GM13976 (cell line): ENCODE measurements at regions not wholly inside any gene's neighbourhood (a gene's known extent, or its start where the extent isn't known, plus 50 kb on each side); places are given as distances from the start of the nearest gene placed in this dataset.

Experiments
- DNase-seq: peaks from one replicate; pipeline ENCODE4 v3.0.0; 2012; ENCODE audit warnings: low spot score
- in situ Hi-C: fragments of 300-500 bp; cut with MboI; formaldehyde crosslinking; loops from one replicate; pipeline ENCODE4 v1.12.0; 2022; ENCODE audit warnings: low sequenced_read_pairs, mixed read lengths, inconsistent platforms; ENCODE audit not compliant: unreplicated experiment
- TF ChIP-seq, protein P1 (sequence below): IDR thresholded peaks from 2 replicates; pipeline ENCODE4 v1.5.1; 2012; ENCODE audit warnings: borderline replicate concordance, mild to moderate bottlenecking; ENCODE audit not compliant: insufficient read depth; ENCODE audit errors: extremely low read depth, missing control alignments, control extremely low read depth

DNA sequence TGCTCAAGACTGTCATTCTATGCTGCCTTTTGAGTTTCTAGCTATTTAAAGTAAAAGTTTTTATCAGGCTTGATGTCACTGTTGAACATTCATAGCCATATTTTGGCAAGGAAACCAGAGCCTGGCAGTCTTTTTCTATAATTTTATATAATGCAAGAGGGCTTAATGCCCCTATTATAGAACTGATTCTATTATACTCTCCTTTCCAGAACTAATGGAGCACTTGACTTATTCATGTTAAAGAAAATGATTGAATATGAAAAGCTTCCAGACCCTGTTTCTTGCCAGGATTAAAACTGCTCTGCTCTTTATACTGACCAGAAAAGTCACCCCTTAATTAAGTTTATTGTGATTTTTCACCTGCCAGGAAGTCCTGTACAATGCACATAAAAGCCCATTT, 337.6 kb upstream of the CHRM2 start:
- TF ChIP-seq, protein P1, sequence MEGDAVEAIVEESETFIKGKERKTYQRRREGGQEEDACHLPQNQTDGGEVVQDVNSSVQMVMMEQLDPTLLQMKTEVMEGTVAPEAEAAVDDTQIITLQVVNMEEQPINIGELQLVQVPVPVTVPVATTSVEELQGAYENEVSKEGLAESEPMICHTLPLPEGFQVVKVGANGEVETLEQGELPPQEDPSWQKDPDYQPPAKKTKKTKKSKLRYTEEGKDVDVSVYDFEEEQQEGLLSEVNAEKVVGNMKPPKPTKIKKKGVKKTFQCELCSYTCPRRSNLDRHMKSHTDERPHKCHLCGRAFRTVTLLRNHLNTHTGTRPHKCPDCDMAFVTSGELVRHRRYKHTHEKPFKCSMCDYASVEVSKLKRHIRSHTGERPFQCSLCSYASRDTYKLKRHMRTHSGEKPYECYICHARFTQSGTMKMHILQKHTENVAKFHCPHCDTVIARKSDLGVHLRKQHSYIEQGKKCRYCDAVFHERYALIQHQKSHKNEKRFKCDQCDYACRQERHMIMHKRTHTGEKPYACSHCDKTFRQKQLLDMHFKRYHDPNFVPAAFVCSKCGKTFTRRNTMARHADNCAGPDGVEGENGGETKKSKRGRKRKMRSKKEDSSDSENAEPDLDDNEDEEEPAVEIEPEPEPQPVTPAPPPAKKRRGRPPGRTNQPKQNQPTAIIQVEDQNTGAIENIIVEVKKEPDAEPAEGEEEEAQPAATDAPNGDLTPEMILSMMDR, result no peak
- in situ Hi-C loops, result no loop called here
- DNase-seq, result no peak

DNA sequence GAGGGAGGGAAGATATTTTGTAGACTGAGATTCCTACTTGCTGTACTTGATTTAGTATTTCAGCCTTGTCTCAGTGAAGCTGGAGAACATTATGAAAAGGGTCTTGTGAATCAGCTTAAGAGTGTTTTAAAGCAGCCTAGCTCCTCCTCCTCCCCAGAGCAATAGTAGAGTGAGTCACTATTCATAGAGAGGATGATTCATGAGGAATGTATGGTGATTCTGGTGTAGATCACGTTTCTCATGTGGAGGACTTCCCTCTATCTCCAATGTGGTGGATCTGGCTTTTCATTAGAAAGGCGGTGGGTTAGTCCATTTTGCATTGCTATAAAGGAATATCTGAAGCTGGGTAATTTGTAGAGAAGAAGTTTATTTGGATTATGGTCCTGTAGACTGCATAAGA, 340.1 kb upstream of the CHRM2 start:
- in situ Hi-C loops, result no loop called here
- TF ChIP-seq, protein P1, result no peak
- DNase-seq, result no peak

DNA sequence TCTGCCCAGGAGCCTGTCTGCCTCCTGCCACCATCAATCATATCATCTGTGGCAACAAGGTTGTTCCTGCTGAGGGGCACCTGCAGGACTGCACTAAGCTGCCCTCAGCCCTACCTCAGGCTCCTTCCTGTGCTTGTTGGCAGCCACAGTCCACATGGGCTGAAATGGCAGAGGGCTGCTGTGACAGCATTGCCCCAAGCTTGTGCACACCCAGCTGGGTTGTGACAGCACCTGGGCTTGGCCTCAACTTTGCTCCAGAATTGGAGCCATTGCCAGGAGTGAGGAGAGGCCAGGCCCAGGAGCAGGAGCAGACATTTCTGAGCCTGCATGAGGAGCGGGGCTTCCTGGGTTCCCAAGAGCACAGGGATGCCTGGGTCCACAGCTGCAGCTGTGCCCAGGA, 340.9 kb upstream of the CHRM2 start:
- in situ Hi-C loops, result no loop called here
- no peak for DNase-seq
- TF ChIP-seq, protein P1, result no peak

DNA sequence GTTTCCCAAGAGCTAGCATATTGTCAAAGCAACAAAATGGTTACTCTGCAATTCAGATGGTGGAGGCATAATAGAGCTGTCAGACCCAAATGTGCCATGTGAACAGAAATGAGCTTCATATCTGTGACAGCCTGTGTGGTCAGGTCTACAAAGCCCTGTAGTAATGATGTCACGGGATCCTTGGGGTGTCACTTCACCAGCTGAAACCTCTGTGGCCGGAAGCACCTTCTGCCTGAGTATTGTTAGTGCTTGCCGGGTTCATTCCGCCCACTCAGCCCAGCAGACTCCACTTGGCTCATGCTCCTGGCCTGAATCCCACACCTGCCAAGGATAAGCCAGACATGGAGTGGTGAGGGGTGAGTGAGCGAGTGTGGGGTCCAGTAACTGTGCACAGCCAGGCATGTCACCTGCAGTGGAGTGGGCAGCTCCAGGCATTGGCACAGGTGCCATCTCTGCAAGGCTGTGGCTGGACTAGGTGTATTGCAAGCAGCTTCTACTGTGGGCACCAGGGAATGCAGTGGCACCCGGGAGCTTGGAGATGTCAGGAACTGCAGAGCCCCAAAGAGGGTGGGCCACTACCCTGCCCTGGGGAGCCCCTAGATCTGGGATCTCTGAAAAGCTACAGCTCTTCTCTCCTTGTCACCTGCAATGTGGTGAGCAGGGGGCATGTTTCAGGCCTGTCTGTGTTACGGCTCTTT, 341.9 kb upstream of the CHRM2 start:
- in situ Hi-C loops, result no loop called here
- TF ChIP-seq, protein P1, result no peak
- no peak for DNase-seq

DNA sequence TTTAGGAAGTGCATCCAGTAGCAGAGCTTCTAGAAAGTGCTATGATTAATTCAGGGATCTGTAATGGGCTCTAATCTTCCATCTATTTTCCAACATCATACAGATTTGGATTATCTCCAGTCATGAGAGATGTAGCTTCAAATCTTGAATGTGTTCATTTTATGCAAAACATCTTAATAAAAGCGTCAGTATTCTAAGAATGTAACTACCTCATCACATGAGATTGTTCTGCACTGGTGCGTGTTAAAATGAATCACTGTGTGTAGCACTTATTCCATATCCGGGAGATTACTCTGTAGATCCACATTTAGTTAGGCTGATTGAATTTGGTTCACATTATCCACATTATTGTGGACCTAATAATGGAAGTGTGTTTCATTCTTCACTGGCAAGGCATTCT, 344.9 kb upstream of the CHRM2 start:
- in situ Hi-C loops, result no loop called here
- DNase-seq, result no peak
- TF ChIP-seq, protein P1, result no peak

DNA sequence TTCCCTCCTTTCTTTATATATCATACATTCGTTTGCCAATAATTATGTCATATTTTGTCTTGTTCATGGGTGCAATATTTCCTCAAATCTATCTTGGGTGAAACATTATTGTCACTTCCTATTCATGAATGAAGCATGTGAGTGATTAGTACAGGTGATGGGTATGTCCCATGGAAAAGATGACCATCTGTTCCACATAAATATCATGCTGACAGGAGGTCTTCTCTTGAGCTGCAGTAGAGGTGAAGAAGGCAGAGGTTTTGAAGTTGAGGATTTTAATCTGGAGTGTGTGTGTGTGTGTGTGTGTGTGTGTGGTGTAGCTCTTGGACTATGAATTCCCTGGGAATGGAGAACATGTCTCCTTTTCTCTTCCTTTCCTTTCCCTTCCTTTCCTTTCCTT, 350.5 kb upstream of the CHRM2 start:
- TF ChIP-seq, protein P1, result no peak
- no peak for DNase-seq
- in situ Hi-C loops, result no loop called here
